Testis (tissue), 2 donors: ENCODE measurements at regions not wholly inside any gene's neighbourhood (a gene's known extent, or its start where the extent isn't known, plus 50 kb on each side); places are given as distances from the start of the nearest gene placed in this dataset.
"Not testable (repeated sequence)": the region's sequence is repeated elsewhere in the genome, so short reads cannot be mapped to it uniquely, and the experiment has no call there.

ENCODE experiments used
- DNase-seq: peaks from one replicate; pipeline ENCODE4 v3.0.0-alpha.2; 2019
- H3K27ac ChIP-seq, 2 donors: fragments of 200-600 bp; sonication (generic); one replicate each; pipeline ENCODE4 v1.5.1; 2019
- H3K27me3 ChIP-seq: fragments of 200-600 bp; sonication (generic); one replicate; pipeline ENCODE4 v1.5.1; 2019
- H3K36me3 ChIP-seq: fragments of 200-600 bp; sonication (generic); one replicate; pipeline ENCODE4 v1.5.1; 2017; ENCODE audit warnings: low read depth; ENCODE audit errors: missing control alignments
- H3K4me1 ChIP-seq: fragments of 200-600 bp; sonication (generic); one replicate; pipeline ENCODE4 v1.5.1; 2019
- H3K4me3 ChIP-seq, 2 donors: fragments of 200-600 bp; sonication (generic); one replicate each; pipeline ENCODE4 v1.5.1; 2017 to 2019
- H3K9me3 ChIP-seq: fragments of 200-600 bp; sonication (generic); one replicate; pipeline ENCODE4 v1.5.1; 2017
- POLR2A ChIP-seq: fragments of 450-650 bp; IDR thresholded peaks from one replicate; pipeline ENCODE4 v1.6.1; 2017; ENCODE audit warnings: antibody characterized with exemption, mild to moderate bottlenecking, moderate library complexity
- whole genome bisulfite sequencing, 2 donors: methylation state at CpG; one replicate each; pipeline ENCODE4 v1.1.5; 2018; 5-methylcytosine and 5-hydroxymethylcytosine counted together
- intact Hi-C: fragments of 100-400 bp; cut with DNase I; formaldehyde crosslinking; loops from one replicate; pipeline ENCODE4 v1.15.1; 2023; ENCODE audit warnings: low total_unique reads
- TF ChIP-seq, protein P1 (sequence below), 3 experiments: fragments of 450-650 bp in 2 of 3; fragments of 200-600 bp in 1 of 3; sonication (generic) in 1 of 3; IDR thresholded peaks; one replicate each; pipeline ENCODE4 v1.5.1; 2016 to 2019; ENCODE audit warnings: antibody characterized with exemption in 3 of 3, mild to moderate bottlenecking in 2 of 3, moderate library complexity in 1 of 3

DNA sequence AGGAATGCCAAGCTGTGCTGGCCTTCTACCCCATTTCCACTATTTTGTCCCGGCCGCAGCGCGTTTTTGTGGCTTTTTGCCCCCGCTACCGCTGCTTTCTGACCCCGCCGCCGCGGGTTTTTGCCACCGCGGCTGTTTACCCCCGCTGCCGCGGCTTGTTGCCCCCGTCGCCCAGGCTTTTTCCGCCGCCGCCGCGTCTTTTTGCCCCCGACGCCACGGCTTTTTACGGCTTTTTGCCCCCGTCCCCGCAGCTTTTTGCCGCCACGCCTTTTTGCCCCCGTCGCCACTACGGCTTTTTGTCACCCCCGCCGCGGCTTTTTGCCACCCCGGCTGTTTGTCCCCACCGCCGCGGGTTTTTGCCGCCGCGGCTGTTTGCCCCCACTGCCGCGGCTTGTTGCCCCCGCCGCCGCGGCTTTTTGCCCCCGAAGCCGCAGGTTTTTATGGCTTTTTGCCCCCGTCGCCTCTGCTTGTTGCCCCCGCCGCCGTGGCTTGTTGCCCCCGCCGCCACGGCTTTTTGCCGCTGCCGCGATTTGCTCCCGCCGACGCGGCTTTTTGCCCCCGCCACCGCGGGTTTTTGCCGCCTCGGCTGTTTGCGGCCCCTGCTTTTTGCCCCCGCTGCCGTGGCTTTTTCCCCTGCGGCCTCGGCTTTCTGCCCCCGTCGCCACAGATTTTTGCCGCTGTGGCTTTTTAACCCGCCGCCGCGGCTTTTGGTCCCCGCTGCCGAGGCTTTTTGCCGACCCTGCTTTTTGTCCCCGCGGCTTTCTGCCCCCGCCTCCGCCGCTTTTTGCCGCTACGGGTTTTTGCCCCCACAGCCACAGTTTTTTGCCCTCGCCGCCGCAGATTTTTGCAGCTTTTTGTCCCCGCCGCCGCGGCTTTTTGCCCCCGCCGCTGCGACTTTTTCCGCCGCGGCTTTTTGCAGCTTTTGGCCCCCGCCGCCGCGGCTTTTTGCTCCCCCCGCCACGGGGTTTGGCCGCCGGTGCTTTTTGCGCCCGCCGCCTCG, 520.4 kb upstream of the WSB1 start:
- TF ChIP-seq, protein P1, sequence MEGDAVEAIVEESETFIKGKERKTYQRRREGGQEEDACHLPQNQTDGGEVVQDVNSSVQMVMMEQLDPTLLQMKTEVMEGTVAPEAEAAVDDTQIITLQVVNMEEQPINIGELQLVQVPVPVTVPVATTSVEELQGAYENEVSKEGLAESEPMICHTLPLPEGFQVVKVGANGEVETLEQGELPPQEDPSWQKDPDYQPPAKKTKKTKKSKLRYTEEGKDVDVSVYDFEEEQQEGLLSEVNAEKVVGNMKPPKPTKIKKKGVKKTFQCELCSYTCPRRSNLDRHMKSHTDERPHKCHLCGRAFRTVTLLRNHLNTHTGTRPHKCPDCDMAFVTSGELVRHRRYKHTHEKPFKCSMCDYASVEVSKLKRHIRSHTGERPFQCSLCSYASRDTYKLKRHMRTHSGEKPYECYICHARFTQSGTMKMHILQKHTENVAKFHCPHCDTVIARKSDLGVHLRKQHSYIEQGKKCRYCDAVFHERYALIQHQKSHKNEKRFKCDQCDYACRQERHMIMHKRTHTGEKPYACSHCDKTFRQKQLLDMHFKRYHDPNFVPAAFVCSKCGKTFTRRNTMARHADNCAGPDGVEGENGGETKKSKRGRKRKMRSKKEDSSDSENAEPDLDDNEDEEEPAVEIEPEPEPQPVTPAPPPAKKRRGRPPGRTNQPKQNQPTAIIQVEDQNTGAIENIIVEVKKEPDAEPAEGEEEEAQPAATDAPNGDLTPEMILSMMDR (IDR thresholded peaks at IDR 0.05): no peak
- no peak for TF ChIP-seq POLR2A
- DNase-seq: no peak

DNA sequence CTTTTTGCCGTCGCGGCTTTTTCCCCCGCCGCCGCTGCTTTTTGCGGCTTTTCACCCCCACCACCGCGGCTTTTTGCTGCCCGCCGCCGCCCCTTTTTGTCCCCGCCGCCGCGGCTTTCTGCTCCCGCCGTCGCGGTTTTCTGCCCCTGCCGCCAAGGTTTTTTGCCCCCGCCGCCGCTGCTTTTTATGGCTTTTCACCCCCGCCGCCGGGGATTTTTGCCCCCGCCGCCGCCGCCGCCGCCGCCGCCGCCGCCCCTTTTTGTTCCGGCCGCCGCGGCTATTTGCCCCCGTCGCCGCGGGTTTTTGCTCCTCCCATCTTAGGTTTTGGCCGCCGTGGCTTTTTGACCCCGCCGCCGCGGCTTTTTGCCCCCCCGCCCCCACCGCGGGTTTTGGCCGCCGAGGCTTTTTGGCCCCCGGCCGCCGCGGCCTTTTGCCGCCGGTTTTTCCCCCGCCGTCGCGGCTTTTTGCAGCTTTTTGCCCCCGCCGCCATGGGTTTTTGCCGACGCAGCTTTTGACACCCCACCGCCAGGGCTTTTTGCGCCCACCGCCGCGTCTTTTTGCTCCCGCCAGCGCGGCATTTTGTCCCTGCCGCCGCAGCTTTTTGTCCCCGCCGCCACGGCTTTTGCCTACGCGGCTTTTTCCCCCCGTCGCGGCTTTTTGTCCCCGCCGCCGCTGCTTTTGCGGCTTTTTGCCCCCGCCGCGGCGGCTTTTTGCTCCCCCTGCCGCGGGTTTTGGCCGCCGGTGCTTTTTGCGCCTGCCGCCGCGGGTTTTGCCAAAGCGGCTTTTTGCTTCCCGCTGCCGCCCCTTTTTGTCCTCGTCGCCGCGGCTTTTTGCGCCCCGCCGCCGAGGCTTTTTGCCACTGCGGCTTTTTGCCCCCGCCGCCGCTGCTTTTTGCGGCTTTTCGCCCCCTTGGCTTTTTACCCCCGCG, 519.4 kb upstream of the WSB1 start:
- no peaks in the 10 kb centered on the region for H3K4me1 ChIP-seq
- whole genome bisulfite sequencing, 2 donors: 38 to 46% methylated on average over 111 to 123 of the region's 123 CpGs
- TF ChIP-seq POLR2A: no peak
- TF ChIP-seq, protein P1 (IDR thresholded peaks at IDR 0.05): no peak
- H3K27ac ChIP-seq: no peak overlapping the region
- H3K27me3 ChIP-seq: no peaks in the 10 kb centered on the region
- H3K9me3 ChIP-seq: no peaks in the 10 kb centered on the region
- H3K4me3 ChIP-seq: peak overlapping the region; percentile 34 to 47
- DNase-seq: no peak
- no peaks in the 10 kb centered on the region for H3K36me3 ChIP-seq
- intact Hi-C loops: no loop called here

More for the DNA sequence above, 520.4 kb upstream of the WSB1 start:
- H3K27ac ChIP-seq: no peak overlapping the region
- H3K9me3 ChIP-seq: no peaks in the 10 kb centered on the region
- H3K36me3 ChIP-seq: no peaks in the 10 kb centered on the region
- intact Hi-C loops: no loop called here
- H3K27me3 ChIP-seq: no peaks in the 10 kb centered on the region
- 39 to 43% methylated on average over 98 to 117 of the region's 118 CpGs for WGBS, 2 donors
- H3K4me3 ChIP-seq: peak overlapping the region; percentile 34 to 47
- no peaks in the 10 kb centered on the region for H3K4me1 ChIP-seq

DNA sequence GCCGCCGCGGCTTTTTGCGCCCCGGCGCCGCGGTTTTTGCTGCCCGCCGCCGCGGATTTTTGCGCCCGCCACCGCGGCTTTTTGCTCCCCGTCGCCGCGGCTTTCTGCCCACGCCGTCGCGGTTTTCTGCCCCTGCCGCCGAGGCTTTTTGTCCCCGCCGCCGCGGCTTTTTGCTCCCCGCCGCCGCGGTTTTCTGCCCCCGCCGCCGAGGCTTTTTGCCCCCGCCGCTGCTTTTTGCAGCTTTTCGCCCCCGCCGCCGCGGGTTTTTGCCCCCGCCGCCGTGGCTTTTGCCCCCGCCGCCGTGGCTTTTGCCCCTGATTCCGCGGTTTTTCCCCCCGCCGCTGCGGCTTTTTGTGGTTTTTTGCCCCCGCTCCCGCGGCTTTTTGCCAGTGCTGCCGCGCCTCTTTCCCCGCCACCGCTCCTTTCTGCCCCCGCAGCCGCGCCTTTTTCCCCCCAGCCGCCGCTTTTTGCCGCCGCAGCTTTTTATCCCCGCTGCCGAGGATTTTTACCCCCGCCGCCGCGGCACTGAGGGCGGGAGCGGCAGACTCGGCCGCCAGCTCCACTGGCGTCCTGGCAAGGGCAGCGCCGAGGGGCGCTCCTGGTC, 518.6 kb upstream of the WSB1 start:
- H3K4me3 ChIP-seq: peak overlapping the region; percentile 34 to 47

DNA sequence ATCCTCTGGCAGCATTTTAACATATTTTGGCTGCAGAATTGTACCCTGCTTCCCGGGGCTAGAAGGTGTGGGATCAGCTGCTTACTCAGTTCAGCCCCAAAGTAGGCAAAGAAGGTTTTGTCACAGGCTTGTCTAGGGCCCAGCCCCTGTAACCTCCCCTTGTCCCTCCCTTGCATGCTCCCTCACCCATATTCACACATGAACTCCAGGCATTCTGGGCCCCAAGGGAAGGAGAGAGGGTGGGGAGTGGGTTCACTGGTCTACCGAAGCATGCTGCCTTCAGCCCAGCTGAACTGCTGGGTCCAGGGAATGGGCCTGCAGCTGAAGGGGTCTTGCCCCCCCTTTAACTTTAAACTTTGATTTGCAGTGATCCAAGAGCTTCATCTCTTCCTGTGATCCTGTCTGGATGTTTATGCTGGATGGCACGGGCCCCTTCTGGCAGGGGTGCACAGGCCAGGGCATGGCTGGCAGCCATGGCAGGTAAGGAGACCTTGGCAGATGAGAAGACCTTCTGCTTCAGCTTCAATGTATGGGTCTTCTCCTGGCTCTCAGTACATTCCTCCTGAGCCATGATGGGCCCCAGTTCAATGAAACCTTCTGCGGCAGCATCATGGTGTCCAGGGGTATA, 513.6 kb upstream of the WSB1 start:
- DNase-seq: not testable (repeated sequence)

More for the DNA sequence above, 518.6 kb upstream of the WSB1 start:
- TF ChIP-seq POLR2A: no peak
- TF ChIP-seq, protein P1 (IDR thresholded peaks at IDR 0.05): no peak
- intact Hi-C loops: no loop called here
- no peaks in the 10 kb centered on the region for H3K4me1 ChIP-seq
- H3K27ac ChIP-seq: no peak overlapping the region
- DNase-seq: no peak
- WGBS, 2 donors: 36 to 40% methylated on average over 47 to 76 of the region's 83 CpGs
- no peaks in the 10 kb centered on the region for H3K27me3 ChIP-seq
- H3K36me3 ChIP-seq: no peaks in the 10 kb centered on the region
- no peaks in the 10 kb centered on the region for H3K9me3 ChIP-seq

More for the DNA sequence above, 513.6 kb upstream of the WSB1 start:
- H3K4me1 ChIP-seq, H3K27ac ChIP-seq, H3K9me3 ChIP-seq, H3K27me3 ChIP-seq, H3K36me3 ChIP-seq, intact Hi-C loops, H3K4me3 ChIP-seq: not testable (repeated sequence)
- WGBS, 2 donors: 61 to 63% methylated on average over 4 of the region's 4 CpGs
